GM23338 (cell line): ENCODE measurements at regions not wholly inside any gene's neighbourhood (a gene's known extent, or its start where the extent isn't known, plus 50 kb on each side); places are given as distances from the start of the nearest gene placed in this dataset.

ENCODE experiments used
- ATAC-seq: fragments of 200-7000 bp; cut with Tn5 transposase; 3 replicates; pipeline ENCODE4 v1.9.1; 2020
- DNase-seq: peaks from one replicate; pipeline ENCODE4 v3.0.0-alpha.2; 2015; ENCODE audit warnings: low spot score
- H2AFZ ChIP-seq: fragments of 200-600 bp; sonication (generic); 2 replicates; pipeline ENCODE4 v1.8.0; 2016; ENCODE audit warnings: antibody characterized with exemption, mild to moderate bottlenecking, moderate library complexity
- H3F3A ChIP-seq: fragments of 200-600 bp; sonication (generic); replicated peaks from 2 replicates; pipeline ENCODE4 v1.8.0; 2017; ENCODE audit warnings: antibody characterized with exemption, mixed run types, low read depth
- H3K27ac ChIP-seq: fragments of 200-600 bp; sonication (generic); 2 replicates; pipeline ENCODE4 v1.6.1; 2016; ENCODE audit warnings: low read depth
- H3K27me3 ChIP-seq: fragments of 200-600 bp; sonication (generic); 2 replicates; pipeline ENCODE4 v1.8.0; 2016; ENCODE audit warnings: mild to moderate bottlenecking, mixed run types, moderate library complexity; ENCODE audit not compliant: insufficient read depth
- H3K36me3 ChIP-seq: fragments of 200-600 bp; sonication (generic); 2 replicates; pipeline ENCODE4 v1.8.0; 2016; ENCODE audit warnings: mild to moderate bottlenecking; ENCODE audit not compliant: insufficient read depth
- H3K4me1 ChIP-seq: fragments of 200-600 bp; sonication (generic); 2 replicates; pipeline ENCODE4 v1.8.0; 2016; ENCODE audit warnings: mild to moderate bottlenecking, moderate library complexity; ENCODE audit not compliant: insufficient read depth
- H3K4me2 ChIP-seq: fragments of 200-600 bp; sonication (generic); 2 replicates; pipeline ENCODE4 v1.7.1; 2017; ENCODE audit warnings: mixed run types
- H3K4me3 ChIP-seq: fragments of 200-600 bp; sonication (generic); 2 replicates; pipeline ENCODE4 v1.6.1; 2016; ENCODE audit warnings: mixed run types
- H3K79me2 ChIP-seq: fragments of 200-600 bp; sonication (generic); replicated peaks from 2 replicates; pipeline ENCODE4 v1.8.0; 2017; ENCODE audit warnings: mild to moderate bottlenecking; ENCODE audit not compliant: insufficient read depth
- H3K9me2 ChIP-seq: fragments of 200-600 bp; sonication (generic); 2 replicates; pipeline ENCODE4 v1.8.0; 2017; ENCODE audit not compliant: insufficient read depth
- H4K20me1 ChIP-seq: fragments of 200-600 bp; sonication (generic); replicated peaks from 2 replicates; pipeline ENCODE4 v1.8.0; 2017; ENCODE audit warnings: mild to moderate bottlenecking; ENCODE audit not compliant: insufficient read depth
- H3K27ac Mint-ChIP-seq: 2 replicates; pipeline ENCODE4 v1.8.0; 2020; ENCODE audit warnings: inconsistent platforms, mild to moderate bottlenecking, moderate library complexity, mixed read lengths
- H3K27me3 Mint-ChIP-seq: 3 replicates; pipeline ENCODE4 v1.8.0; 2022; ENCODE audit warnings: low read depth, mild to moderate bottlenecking, moderate library complexity, mixed read lengths, inconsistent platforms; ENCODE audit not compliant: insufficient read depth, poor library complexity
- H3K36me3 Mint-ChIP-seq: 3 replicates; pipeline ENCODE4 v1.8.0; 2021; ENCODE audit warnings: low read depth, mild to moderate bottlenecking, inconsistent platforms, moderate library complexity, mixed read lengths
- H3K4me1 Mint-ChIP-seq: 3 replicates; pipeline ENCODE4 v1.8.0; 2020; ENCODE audit warnings: mild to moderate bottlenecking, inconsistent platforms, mixed read lengths
- H3K4me3 Mint-ChIP-seq: 3 replicates; pipeline ENCODE4 v1.8.0; 2021; ENCODE audit warnings: moderate library complexity, mild to moderate bottlenecking, inconsistent platforms, mixed read lengths
- H3K9me3 Mint-ChIP-seq: 3 replicates; pipeline ENCODE4 v1.8.0; 2020; ENCODE audit warnings: moderate library complexity, mild to moderate bottlenecking, inconsistent platforms, mixed read lengths
- CREB1 ChIP-seq: fragments of 250-450 bp; sonication (Bioruptor Pico); IDR thresholded peaks from 2 replicates; pipeline ENCODE4 v1.5.0; 2020; ENCODE audit warnings: low read depth, mild to moderate bottlenecking, moderate library complexity
- EZH2 ChIP-seq: fragments of 200-600 bp; sonication (generic); IDR thresholded peaks from one replicate; pipeline ENCODE4 v1.8.0; 2017; ENCODE audit warnings: antibody characterized with exemption, mild to moderate bottlenecking, low read depth; ENCODE audit not compliant: unreplicated experiment
- EZH2phosphoT487 ChIP-seq: fragments of 200-600 bp; sonication (generic); IDR thresholded peaks from one replicate; pipeline ENCODE4 v1.8.1; 2018; ENCODE audit warnings: antibody characterized with exemption; ENCODE audit not compliant: unreplicated experiment
- JUNB ChIP-seq: IDR thresholded peaks from one replicate; pipeline ENCODE4 v1.6.1; 2016; ENCODE audit warnings: antibody characterized with exemption; ENCODE audit not compliant: unreplicated experiment
- NANOG ChIP-seq: IDR thresholded peaks from 2 replicates; pipeline ENCODE4 v1.6.1; 2016; ENCODE audit warnings: antibody characterized with exemption, borderline replicate concordance
- POLR2AphosphoS5 ChIP-seq: IDR thresholded peaks from 2 replicates; pipeline ENCODE4 v1.6.1; 2016; ENCODE audit warnings: antibody characterized with exemption, low read depth
- STAT1 ChIP-seq: IDR thresholded peaks from one replicate; pipeline ENCODE4 v1.6.1; 2016; ENCODE audit warnings: antibody characterized with exemption; ENCODE audit not compliant: unreplicated experiment
- ZNF114 ChIP-seq: fragments of 250-450 bp; sonication (Bioruptor Pico); IDR thresholded peaks from 2 replicates; pipeline ENCODE4 v1.5.0; 2020; ENCODE audit warnings: mild to moderate bottlenecking, moderate library complexity
- ZNF331 ChIP-seq: fragments of 250-450 bp; sonication (Bioruptor Pico); IDR thresholded peaks from 2 replicates; pipeline ENCODE4 v1.5.0; 2020; ENCODE audit warnings: low read depth, mild to moderate bottlenecking, moderate library complexity
- TF ChIP-seq, protein P1 (sequence below): fragments of 250-450 bp; sonication (Bioruptor Pico); IDR thresholded peaks from 2 replicates; pipeline ENCODE4 v1.5.0; 2020; ENCODE audit warnings: mild to moderate bottlenecking, moderate library complexity
- TF ChIP-seq, protein P2 (sequence below): IDR thresholded peaks from one replicate; pipeline ENCODE4 v1.6.1; 2018; ENCODE audit warnings: antibody characterized with exemption; ENCODE audit not compliant: unreplicated experiment
- TF ChIP-seq, protein P3 (sequence below): IDR thresholded peaks from 2 replicates; pipeline ENCODE4 v1.6.1; 2016; ENCODE audit warnings: antibody characterized with exemption
- TF ChIP-seq, protein P4 (sequence below), 2 experiments: fragments of 200-600 bp in 1 of 2; sonication (generic) in 1 of 2; conservative IDR thresholded peaks; 2 replicates each; pipeline versions ENCODE4 v1.5.1 to v1.6.1; 2016 to 2017; ENCODE audit warnings: antibody characterized with exemption in 2 of 2, low read depth in 2 of 2, mild to moderate bottlenecking in 2 of 2, moderate library complexity in 1 of 2

DNA sequence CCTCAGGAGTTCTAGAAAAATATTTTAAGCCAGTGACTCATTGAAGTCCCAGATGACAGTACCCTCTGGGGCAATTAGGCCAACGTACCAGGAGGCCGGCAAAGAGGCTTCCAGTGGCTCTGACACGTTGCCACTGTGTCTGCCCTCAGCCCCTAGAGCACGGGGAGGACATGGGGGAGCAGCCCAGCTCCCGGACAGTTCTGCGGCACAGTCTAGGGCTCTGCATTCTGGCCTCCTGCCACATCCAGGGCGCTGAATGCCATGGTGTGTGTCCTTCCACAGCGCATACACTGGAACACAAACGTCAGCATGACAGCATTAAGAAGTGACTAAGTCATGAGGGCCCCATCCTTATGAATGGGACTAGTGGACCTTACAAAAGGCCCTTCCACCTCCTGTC, 156.2 kb downstream of the RNASET2 start:
- peaks cover 1% of the 10 kb centered on the region; the same call in 2 of the 3 replicates for H3K36me3 Mint-ChIP-seq
- H3K27me3 ChIP-seq = no peaks in the 10 kb centered on the region

More for the DNA sequence above, 156.2 kb downstream of the RNASET2 start:
- ATAC-seq (no peak), DNase-seq (no peak)
- no peaks in the 10 kb centered on the region for H4K20me1 ChIP-seq
- no peak overlapping the region for H3K27ac Mint-ChIP-seq
- H3F3A ChIP-seq = no peaks in the 10 kb centered on the region
- no peak overlapping the region for H3K4me3 ChIP-seq
- TF ChIP-seq STAT1 = no peak
- TF ChIP-seq, protein P1, sequence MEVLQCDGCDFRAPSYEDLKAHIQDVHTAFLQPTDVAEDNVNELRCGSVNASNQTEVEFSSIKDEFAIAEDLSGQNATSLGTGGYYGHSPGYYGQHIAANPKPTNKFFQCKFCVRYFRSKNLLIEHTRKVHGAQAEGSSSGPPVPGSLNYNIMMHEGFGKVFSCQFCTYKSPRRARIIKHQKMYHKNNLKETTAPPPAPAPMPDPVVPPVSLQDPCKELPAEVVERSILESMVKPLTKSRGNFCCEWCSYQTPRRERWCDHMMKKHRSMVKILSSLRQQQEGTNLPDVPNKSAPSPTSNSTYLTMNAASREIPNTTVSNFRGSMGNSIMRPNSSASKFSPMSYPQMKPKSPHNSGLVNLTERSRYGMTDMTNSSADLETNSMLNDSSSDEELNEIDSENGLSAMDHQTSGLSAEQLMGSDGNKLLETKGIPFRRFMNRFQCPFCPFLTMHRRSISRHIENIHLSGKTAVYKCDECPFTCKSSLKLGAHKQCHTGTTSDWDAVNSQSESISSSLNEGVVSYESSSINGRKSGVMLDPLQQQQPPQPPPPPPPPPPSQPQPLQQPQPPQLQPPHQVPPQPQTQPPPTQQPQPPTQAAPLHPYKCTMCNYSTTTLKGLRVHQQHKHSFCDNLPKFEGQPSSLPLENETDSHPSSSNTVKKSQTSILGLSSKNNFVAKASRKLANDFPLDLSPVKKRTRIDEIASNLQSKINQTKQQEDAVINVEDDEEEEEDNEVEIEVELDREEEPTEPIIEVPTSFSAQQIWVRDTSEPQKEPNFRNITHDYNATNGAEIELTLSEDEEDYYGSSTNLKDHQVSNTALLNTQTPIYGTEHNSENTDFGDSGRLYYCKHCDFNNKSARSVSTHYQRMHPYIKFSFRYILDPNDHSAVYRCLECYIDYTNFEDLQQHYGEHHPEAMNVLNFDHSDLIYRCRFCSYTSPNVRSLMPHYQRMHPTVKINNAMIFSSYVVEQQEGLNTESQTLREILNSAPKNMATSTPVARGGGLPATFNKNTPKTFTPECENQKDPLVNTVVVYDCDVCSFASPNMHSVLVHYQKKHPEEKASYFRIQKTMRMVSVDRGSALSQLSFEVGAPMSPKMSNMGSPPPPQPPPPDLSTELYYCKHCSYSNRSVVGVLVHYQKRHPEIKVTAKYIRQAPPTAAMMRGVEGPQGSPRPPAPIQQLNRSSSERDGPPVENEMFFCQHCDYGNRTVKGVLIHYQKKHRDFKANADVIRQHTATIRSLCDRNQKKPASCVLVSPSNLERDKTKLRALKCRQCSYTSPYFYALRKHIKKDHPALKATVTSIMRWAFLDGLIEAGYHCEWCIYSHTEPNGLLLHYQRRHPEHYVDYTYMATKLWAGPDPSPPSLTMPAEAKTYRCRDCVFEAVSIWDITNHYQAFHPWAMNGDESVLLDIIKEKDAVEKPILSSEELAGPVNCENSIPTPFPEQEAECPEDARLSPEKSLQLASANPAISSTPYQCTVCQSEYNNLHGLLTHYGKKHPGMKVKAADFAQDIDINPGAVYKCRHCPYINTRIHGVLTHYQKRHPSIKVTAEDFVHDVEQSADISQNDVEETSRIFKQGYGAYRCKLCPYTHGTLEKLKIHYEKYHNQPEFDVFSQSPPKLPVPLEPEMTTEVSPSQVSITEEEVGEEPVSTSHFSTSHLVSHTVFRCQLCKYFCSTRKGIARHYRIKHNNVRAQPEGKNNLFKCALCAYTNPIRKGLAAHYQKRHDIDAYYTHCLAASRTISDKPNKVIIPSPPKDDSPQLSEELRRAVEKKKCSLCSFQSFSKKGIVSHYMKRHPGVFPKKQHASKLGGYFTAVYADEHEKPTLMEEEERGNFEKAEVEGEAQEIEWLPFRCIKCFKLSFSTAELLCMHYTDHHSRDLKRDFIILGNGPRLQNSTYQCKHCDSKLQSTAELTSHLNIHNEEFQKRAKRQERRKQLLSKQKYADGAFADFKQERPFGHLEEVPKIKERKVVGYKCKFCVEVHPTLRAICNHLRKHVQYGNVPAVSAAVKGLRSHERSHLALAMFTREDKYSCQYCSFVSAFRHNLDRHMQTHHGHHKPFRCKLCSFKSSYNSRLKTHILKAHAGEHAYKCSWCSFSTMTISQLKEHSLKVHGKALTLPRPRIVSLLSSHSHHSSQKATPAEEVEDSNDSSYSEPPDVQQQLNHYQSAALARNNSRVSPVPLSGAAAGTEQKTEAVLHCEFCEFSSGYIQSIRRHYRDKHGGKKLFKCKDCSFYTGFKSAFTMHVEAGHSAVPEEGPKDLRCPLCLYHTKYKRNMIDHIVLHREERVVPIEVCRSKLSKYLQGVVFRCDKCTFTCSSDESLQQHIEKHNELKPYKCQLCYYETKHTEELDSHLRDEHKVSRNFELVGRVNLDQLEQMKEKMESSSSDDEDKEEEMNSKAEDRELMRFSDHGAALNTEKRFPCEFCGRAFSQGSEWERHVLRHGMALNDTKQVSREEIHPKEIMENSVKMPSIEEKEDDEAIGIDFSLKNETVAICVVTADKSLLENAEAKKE = no peak
- TF ChIP-seq CREB1 (CRISPR knock-in tag) = no peak
- TF ChIP-seq JUNB = no peak
- no peak for TF ChIP-seq ZNF331 (CRISPR knock-in tag)
- TF ChIP-seq, protein P2, sequence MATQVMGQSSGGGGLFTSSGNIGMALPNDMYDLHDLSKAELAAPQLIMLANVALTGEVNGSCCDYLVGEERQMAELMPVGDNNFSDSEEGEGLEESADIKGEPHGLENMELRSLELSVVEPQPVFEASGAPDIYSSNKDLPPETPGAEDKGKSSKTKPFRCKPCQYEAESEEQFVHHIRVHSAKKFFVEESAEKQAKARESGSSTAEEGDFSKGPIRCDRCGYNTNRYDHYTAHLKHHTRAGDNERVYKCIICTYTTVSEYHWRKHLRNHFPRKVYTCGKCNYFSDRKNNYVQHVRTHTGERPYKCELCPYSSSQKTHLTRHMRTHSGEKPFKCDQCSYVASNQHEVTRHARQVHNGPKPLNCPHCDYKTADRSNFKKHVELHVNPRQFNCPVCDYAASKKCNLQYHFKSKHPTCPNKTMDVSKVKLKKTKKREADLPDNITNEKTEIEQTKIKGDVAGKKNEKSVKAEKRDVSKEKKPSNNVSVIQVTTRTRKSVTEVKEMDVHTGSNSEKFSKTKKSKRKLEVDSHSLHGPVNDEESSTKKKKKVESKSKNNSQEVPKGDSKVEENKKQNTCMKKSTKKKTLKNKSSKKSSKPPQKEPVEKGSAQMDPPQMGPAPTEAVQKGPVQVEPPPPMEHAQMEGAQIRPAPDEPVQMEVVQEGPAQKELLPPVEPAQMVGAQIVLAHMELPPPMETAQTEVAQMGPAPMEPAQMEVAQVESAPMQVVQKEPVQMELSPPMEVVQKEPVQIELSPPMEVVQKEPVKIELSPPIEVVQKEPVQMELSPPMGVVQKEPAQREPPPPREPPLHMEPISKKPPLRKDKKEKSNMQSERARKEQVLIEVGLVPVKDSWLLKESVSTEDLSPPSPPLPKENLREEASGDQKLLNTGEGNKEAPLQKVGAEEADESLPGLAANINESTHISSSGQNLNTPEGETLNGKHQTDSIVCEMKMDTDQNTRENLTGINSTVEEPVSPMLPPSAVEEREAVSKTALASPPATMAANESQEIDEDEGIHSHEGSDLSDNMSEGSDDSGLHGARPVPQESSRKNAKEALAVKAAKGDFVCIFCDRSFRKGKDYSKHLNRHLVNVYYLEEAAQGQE = no peak
- no peak for TF ChIP-seq ZNF114 (CRISPR knock-in tag)
- TF ChIP-seq NANOG = no peak
- TF ChIP-seq POLR2AphosphoS5 = no peak
- TF ChIP-seq, protein P3, sequence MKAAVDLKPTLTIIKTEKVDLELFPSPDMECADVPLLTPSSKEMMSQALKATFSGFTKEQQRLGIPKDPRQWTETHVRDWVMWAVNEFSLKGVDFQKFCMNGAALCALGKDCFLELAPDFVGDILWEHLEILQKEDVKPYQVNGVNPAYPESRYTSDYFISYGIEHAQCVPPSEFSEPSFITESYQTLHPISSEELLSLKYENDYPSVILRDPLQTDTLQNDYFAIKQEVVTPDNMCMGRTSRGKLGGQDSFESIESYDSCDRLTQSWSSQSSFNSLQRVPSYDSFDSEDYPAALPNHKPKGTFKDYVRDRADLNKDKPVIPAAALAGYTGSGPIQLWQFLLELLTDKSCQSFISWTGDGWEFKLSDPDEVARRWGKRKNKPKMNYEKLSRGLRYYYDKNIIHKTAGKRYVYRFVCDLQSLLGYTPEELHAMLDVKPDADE = no peak
- TF ChIP-seq, protein P4, sequence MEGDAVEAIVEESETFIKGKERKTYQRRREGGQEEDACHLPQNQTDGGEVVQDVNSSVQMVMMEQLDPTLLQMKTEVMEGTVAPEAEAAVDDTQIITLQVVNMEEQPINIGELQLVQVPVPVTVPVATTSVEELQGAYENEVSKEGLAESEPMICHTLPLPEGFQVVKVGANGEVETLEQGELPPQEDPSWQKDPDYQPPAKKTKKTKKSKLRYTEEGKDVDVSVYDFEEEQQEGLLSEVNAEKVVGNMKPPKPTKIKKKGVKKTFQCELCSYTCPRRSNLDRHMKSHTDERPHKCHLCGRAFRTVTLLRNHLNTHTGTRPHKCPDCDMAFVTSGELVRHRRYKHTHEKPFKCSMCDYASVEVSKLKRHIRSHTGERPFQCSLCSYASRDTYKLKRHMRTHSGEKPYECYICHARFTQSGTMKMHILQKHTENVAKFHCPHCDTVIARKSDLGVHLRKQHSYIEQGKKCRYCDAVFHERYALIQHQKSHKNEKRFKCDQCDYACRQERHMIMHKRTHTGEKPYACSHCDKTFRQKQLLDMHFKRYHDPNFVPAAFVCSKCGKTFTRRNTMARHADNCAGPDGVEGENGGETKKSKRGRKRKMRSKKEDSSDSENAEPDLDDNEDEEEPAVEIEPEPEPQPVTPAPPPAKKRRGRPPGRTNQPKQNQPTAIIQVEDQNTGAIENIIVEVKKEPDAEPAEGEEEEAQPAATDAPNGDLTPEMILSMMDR (conservative IDR thresholded peaks at IDR 0.05; ENCODE audit: low read depth in 2 of 2) = no peak
- TF ChIP-seq EZH2 = no peak
- TF ChIP-seq EZH2phosphoT487 = no peak
- H2AFZ ChIP-seq = no peak overlapping the region
- no peaks in the 10 kb centered on the region for H3K4me1 ChIP-seq
- H3K4me1 Mint-ChIP-seq = no peaks in the 10 kb centered on the region
- H3K27me3 Mint-ChIP-seq = peaks cover 3% of the 10 kb centered on the region
- no peaks in the 10 kb centered on the region for H3K9me2 ChIP-seq
- H3K79me2 ChIP-seq = no peaks in the 10 kb centered on the region
- no peaks in the 10 kb centered on the region for H3K36me3 ChIP-seq
- H3K4me2 ChIP-seq = no peak overlapping the region
- no peak overlapping the region for H3K4me3 Mint-ChIP-seq
- H3K27ac ChIP-seq = no peak overlapping the region
- H3K9me3 Mint-ChIP-seq = peaks cover 1% of the 10 kb centered on the region; the same call in 1 of the 3 replicates
